GM12878 (cell line): ENCODE measurements at regions not wholly inside any gene's neighbourhood (a gene's known extent, or its start where the extent isn't known, plus 50 kb on each side); places are given as distances from the start of the nearest gene placed in this dataset.

ENCODE experiments used
- ATAC-seq: fragments of 200-7000 bp; cut with Tn5 transposase; 3 replicates; pipeline ENCODE4 v1.9.1; 2020; ENCODE audit warnings: mild to moderate bottlenecking, moderate library complexity
- BruUV-seq: library from RNA; stranded (reverse); fragments of 400-500 nt; replicated peaks from 2 replicates; lab custom pipeline; 2021; lab: Mats Ljungman, UMichigan
- CTCF ChIA-PET: fragments of 300-600 bp; sonication (Branson Sonifier 250); formaldehyde crosslinking; extraction: SDS; loops from one replicate; lab custom pipeline; 2021; ENCODE audit warnings: inconsistent platforms; lab: Yijun Ruan, JAX
- POLR2A ChIA-PET: fragments of 350-600 bp; formaldehyde crosslinking; extraction: SDS; loops from one replicate; lab custom pipeline; 2021; ENCODE audit warnings: inconsistent platforms; lab: Charles Lee
- RAD21 ChIA-PET: fragments of 300-600 bp; sonication (Branson Sonifier 250); formaldehyde crosslinking; loops from one replicate; lab custom pipeline; 2023; ENCODE audit warnings: antibody characterized with exemption; ENCODE audit not compliant: unreplicated experiment; lab: Charles Lee
- SMC1A ChIA-PET: fragments of 300-600 bp; sonication (Branson Sonifier 250); formaldehyde crosslinking; loops from one replicate; lab custom pipeline; 2023; ENCODE audit not compliant: unreplicated experiment, uncharacterized antibody; lab: Charles Lee
- DNase-seq: peaks from one replicate; pipeline ENCODE4 v3.0.0-alpha.2; 2011; ENCODE audit warnings: low read depth, low spot score
- FAIRE-seq: peaks from 3 replicates; lab custom pipeline; 2011; peaks lifted over from hg19 to GRCh38; lab: Jason Lieb, UNC
- H2AFZ ChIP-seq: 2 replicates; pipeline ENCODE4 v1.6.0; 2011; ENCODE audit warnings: low read depth, low read length, control low read depth; ENCODE audit not compliant: control insufficient read depth
- H3K27ac ChIP-seq: 2 replicates; pipeline ENCODE4 v1.5.1; 2011; ENCODE audit warnings: control low read depth; ENCODE audit not compliant: control insufficient read depth, insufficient read depth
- H3K27me3 ChIP-seq, 2 experiments: replicated peaks in 1 of 2; 2 replicates each; pipeline versions ENCODE4 v1.6.0 to v1.6.1; 2011; ENCODE audit warnings: low read length in 1 of 2; ENCODE audit not compliant: control insufficient read depth in 2 of 2, insufficient read depth in 2 of 2
- H3K36me3 ChIP-seq, 2 experiments: 2 replicates each; pipeline ENCODE4 v1.5.1; 2011; ENCODE audit warnings: low read length in 1 of 2; ENCODE audit not compliant: control insufficient read depth in 2 of 2, insufficient read depth in 2 of 2
- H3K4me1 ChIP-seq: 2 replicates; pipeline ENCODE4 v1.6.1; 2011; ENCODE audit warnings: mild to moderate bottlenecking, low read length, moderate library complexity, mixed read lengths; ENCODE audit not compliant: control insufficient read depth, insufficient read depth
- H3K4me2 ChIP-seq: 2 replicates; pipeline ENCODE4 v1.6.0; 2011; ENCODE audit warnings: control low read depth; ENCODE audit not compliant: control insufficient read depth, insufficient read depth
- H3K4me3 ChIP-seq: fragments of 200-600 bp; sonication (generic); 2 replicates; pipeline ENCODE4 v1.5.1; 2016
- H3K79me2 ChIP-seq: 2 replicates; pipeline ENCODE4 v1.6.0; 2011; ENCODE audit warnings: low read length; ENCODE audit not compliant: control insufficient read depth, insufficient read depth
- H3K9ac ChIP-seq: 2 replicates; pipeline ENCODE4 v1.8.0; 2011; ENCODE audit warnings: low read length, control low read depth, mixed read lengths; ENCODE audit not compliant: control insufficient read depth, insufficient read depth
- H3K9me3 ChIP-seq: replicated peaks from 3 replicates; pipeline ENCODE4 v1.5.1; 2011; ENCODE audit warnings: mild to moderate bottlenecking, low read length; ENCODE audit not compliant: control insufficient read depth, insufficient read depth
- H4K20me1 ChIP-seq: 2 replicates; pipeline ENCODE4 v1.6.0; 2011; ENCODE audit not compliant: control insufficient read depth, insufficient read depth
- BACH1 ChIP-seq: fragments of 450-650 bp; IDR thresholded peaks from 2 replicates; pipeline ENCODE4 v1.6.1; 2017; ENCODE audit warnings: mild to moderate bottlenecking, borderline replicate concordance
- CBX5 ChIP-seq: sonication (generic); IDR thresholded peaks from 2 replicates; pipeline ENCODE4 v1.6.1; 2016; ENCODE audit warnings: low read depth, moderate library complexity, mild to moderate bottlenecking, inconsistent platforms
- HCFC1 ChIP-seq: fragments of 150-350 bp; IDR thresholded peaks from 2 replicates; pipeline ENCODE4 v1.6.1; 2014; ENCODE audit warnings: low read length
- MTA3 ChIP-seq: IDR thresholded peaks from 2 replicates; pipeline ENCODE4 v1.6.1; 2012; ENCODE audit warnings: low read length, inconsistent platforms, borderline replicate concordance
- NFYB ChIP-seq: IDR thresholded peaks from 2 replicates; pipeline ENCODE4 v1.6.1; 2011; ENCODE audit warnings: low read depth, mild to moderate bottlenecking, low read length, improper control_type of control experiment, moderate library complexity; ENCODE audit not compliant: insufficient read depth
- SUZ12 ChIP-seq: fragments of 200-600 bp; sonication (generic); IDR thresholded peaks from one replicate; pipeline ENCODE4 v1.6.1; 2018; ENCODE audit warnings: antibody characterized with exemption, mild to moderate bottlenecking; ENCODE audit not compliant: unreplicated experiment
- TCF3 ChIP-seq: IDR thresholded peaks from 2 replicates; pipeline ENCODE4 v1.6.1; 2012; ENCODE audit warnings: low read depth, mild to moderate bottlenecking, low read length, borderline replicate concordance; ENCODE audit not compliant: insufficient read depth
- WGBS: methylation state at CpG from one replicate; pipeline ENCODE4 v1.1.6; 2016; ENCODE audit warnings: low lambda C conversion rate; ENCODE audit not compliant: insufficient replicate concordance, insufficient coverage; ENCODE audit errors: missing lambda C conversion rate; 5-methylcytosine and 5-hydroxymethylcytosine counted together
- in situ Hi-C: fragments of 300-500 bp; cut with MboI; formaldehyde crosslinking; loops from 9 replicates; pipeline ENCODE4 v1.14.3; 2018; ENCODE audit warnings: mixed read lengths
- intact Hi-C: fragments of 100-400 bp; cut with micrococcal nuclease; formaldehyde crosslinking; loops from one replicate; pipeline ENCODE4 v1.14.2; 2022; ENCODE audit not compliant: unreplicated experiment
- TF ChIP-seq, protein P1 (sequence below): fragments of 450-650 bp; formaldehyde crosslinking; IDR thresholded peaks from 2 replicates; pipeline ENCODE4 v1.5.0; 2022; ENCODE audit warnings: mild to moderate bottlenecking, missing genetic modification characterization

DNA sequence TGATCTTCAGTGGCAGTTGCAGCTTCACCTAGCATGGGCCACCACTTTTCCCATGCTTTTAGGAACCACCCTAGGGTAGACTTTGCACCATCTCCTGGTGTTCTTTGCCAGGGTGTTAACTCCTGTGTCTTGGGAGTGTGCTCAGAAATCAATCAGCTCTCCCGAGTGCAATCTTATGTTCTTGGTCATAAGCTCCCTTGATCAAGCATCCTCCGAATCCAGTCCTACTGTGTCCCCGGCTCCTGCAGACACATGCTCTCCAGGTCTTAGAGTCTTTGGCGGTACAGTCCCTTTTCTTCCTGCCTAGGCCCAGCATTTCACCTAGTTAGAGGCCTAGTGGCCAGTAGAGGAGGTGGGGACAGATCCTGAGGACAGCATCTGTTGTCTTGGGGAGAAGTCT, 74.7 kb upstream of the SYN2 start:
- Histone ChIP-seq H3K4me1 (no peaks in the 10 kb centered on the region), H3K4me2 (no peak overlapping the region), H3K36me3 (no peaks in the 10 kb centered on the region), H2AFZ (no peak overlapping the region), H3K9ac (no peak overlapping the region), H3K9me3 (no peaks in the 10 kb centered on the region), H3K27me3 (no peaks in the 10 kb centered on the region), H3K79me2 (no peaks in the 10 kb centered on the region), H3K27ac (no peak overlapping the region), H3K4me3 (no peak overlapping the region), H4K20me1 (no peaks in the 10 kb centered on the region)
- WGBS = 35% methylated on average over 4 of the region's 4 CpGs
- in situ Hi-C loops (no loop called here), intact Hi-C loops (no loop called here)
- DNase-seq (no peak), ATAC-seq (no peak), FAIRE-seq (no peak)
- no peak for TF ChIP-seq HCFC1
- TF ChIP-seq MTA3 = no peak
- no peak for TF ChIP-seq BACH1
- no peak for TF ChIP-seq TCF3
- TF ChIP-seq SUZ12 = no peak
- no peak for TF ChIP-seq NFYB
- no peak for TF ChIP-seq CBX5
- TF ChIP-seq, protein P1, sequence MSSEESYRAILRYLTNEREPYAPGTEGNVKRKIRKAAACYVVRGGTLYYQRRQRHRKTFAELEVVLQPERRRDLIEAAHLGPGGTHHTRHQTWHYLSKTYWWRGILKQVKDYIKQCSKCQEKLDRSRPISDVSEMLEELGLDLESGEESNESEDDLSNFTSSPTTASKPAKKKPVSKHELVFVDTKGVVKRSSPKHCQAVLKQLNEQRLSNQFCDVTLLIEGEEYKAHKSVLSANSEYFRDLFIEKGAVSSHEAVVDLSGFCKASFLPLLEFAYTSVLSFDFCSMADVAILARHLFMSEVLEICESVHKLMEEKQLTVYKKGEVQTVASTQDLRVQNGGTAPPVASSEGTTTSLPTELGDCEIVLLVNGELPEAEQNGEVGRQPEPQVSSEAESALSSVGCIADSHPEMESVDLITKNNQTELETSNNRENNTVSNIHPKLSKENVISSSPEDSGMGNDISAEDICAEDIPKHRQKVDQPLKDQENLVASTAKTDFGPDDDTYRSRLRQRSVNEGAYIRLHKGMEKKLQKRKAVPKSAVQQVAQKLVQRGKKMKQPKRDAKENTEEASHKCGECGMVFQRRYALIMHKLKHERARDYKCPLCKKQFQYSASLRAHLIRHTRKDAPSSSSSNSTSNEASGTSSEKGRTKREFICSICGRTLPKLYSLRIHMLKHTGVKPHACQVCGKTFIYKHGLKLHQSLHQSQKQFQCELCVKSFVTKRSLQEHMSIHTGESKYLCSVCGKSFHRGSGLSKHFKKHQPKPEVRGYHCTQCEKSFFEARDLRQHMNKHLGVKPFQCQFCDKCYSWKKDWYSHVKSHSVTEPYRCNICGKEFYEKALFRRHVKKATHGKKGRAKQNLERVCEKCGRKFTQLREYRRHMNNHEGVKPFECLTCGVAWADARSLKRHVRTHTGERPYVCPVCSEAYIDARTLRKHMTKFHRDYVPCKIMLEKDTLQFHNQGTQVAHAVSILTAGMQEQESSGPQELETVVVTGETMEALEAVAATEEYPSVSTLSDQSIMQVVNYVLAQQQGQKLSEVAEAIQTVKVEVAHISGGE (CRISPR knock-in tag) = no peak
- CTCF ChIA-PET = no interaction called here
- RAD21 ChIA-PET = no interaction called here
- SMC1A ChIA-PET = no interaction called here
- POLR2A ChIA-PET = no interaction called here
- no TSS peak for BruUV-seq
